GM18502 (cell line): ENCODE measurements at regions not wholly inside any gene's neighbourhood (a gene's known extent, or its start where the extent isn't known, plus 50 kb on each side); places are given as distances from the start of the nearest gene placed in this dataset.
A peak's percentile ranks its signal among the peaks of the same experiment; 100 is the strongest.

Source experiments
- ATAC-seq: cut with Tn5 transposase; IDR thresholded peaks from one replicate; pipeline ENCODE4 v1.9.1; 2021; ENCODE audit warnings: mild to moderate bottlenecking; ENCODE audit not compliant: unreplicated experiment, poor library complexity

DNA sequence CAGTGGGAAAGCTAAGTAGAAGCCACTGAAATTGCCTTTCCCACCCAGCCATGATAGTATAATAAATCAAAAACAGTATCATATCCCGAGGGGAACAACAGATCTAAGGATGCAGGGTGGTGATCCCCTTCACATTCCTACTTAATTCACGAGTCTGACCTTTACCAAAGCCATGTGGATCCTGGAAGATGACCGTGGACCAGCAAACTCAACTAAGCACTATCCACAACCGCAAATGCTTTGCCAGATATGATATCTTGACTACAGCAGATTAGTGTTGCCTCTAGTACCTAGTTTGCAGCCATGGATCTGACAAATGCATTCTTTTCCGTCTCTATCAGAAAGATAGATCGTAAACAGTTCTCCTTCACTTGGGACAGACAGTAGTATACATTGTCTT lies 67.3 kb upstream of the IL6 start:
- ATAC-seq, result no peak

DNA sequence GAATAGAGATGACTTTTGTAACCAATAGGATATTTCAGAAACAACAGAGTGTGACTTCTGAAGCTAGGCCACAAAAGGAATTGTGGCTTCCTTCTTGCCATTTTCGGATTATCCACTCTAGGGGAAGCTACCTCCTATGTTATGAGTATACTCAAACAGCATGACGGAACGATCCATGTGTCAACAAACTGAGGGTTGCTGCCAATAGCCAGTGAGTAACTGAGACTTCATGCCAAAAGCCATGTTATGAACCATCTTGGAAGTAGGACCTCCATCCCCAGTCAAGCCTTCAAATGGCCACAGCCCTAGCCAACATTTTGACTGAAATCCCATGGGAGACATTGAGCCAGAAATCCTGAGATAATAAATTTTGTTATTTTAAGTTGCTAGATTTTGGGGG lies 69.0 kb upstream of the IL6 start:
- no peak for ATAC-seq

DNA sequence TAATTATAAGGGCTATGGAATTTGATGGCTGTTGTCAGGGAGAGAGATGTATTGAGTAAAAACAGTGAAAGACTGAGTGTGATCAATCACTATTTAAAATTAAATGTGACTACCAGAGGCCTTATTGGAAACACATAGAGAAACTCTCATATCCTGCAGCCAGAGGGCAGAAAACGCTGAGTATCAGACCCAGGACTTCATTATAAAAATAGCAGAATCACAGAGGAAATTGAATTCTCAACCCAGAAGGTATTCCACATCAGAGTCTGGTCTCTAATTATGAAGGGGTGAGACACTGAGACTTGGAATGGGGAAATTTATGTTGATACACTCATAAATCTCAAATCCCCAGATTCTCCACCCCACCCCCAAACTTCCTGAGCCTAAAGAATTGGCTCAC lies 69.5 kb upstream of the IL6 start:
- ATAC-seq, result no peak

DNA sequence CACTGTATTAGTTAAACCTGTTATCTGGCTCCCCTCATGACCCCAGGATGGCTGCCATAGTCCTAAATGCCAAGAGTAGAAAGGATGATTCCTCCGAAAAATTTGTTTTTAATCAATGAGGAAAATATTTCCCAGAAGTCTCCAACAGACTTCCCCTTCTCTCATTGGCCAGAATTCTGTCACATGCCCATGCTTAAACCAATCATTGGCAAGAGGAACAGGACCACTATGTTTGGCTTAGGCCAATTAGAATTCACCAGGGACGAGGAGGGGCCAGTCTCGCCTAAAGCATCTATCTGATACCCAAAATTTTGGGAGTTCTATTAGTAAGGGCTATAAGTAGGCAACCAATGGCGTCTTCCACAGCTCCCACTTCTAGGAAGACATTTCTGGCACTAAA lies 71.2 kb upstream of the IL6 start:
- ATAC-seq, result no peak

DNA sequence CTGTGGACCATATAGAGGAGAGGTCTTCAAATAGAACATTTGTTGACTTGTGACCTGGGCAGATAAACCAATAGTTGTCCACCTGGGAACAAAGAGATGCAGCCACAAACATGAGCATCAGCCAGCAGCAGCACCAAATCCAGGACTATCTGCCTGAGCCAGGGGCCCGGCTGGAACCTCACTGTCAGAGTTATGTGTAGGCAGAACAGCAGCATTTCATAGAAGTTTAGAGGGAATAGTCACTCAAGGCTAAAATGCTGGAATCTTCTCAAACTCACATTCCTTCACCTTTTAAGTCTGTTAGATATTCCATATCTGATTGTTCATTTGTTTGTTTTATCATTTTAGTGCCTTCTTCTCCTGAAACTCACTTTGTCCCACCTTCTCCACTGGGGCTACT lies 72.2 kb upstream of the IL6 start:
- no peak for ATAC-seq

DNA sequence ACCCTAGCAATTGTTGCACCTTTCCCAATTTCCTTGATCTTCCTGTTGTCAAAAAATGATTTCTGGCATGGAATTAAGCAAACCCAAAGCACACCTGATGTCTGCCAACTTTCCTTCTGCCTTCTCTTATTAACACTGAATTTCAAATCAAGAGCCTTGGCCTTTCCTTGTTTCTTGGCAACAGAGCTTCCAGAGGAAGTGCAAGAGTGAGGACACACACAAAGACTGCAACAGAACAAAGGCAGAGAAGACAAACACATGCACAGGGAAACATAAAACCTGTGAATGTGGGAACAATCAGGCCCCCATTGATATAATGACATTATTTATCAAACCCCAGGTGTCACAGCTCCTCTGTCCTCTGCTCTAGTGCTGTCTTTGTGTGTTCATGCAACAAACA lies 73.0 kb upstream of the IL6 start:
- no peak for ATAC-seq

DNA sequence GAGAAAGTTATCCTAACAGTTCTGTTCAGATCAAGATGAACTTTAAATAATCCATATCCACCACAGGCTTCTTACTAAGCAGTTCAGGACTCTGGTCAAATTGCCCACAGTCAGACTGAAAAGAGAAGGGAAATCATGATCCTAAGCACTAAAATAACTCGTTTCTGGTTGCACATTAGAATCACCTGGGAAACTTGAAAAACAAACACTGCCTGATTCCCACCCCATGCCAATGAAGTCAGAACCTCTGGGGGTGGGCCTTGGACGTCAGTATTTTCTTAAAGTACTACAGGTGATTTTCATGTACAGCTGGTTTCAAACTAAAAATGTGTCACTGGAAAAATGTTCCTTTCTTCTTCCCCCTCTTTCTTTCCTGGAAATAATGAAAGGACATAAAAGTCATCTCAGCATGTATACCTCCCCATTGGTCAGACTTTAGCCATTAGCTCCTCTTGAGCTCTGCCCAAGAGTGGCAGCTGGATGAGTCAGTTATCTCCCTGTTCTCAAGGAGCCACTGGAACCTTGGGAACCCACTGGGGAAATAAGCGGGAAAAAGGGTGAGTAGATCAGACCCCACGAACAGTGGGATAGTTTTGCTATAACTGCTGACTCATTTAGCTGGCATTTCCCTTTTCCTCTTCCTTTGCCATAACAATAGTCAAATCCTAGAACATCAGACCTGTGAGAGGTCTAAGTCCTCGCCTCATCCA lies 75.3 kb upstream of the IL6 start:
- no peak for ATAC-seq

DNA sequence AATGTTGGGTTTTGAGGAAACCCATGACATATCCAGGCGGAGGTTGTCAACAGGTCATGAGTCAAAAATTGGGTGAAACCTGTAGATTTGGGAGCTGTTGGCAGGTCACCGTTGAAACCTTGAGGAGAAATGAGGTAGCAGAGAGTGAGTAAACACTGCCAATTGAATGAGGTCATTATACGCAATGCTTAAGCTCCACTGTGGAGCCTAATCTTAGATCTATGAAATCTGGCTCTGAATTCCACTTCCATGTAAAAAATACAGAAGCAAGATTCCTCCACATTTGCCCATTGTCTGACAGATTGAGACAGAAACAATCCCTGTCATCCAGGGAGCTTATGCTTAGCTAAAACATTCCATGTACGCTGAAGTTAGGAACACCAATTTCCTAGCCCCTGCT lies 76.0 kb upstream of the IL6 start:
- no peak for ATAC-seq

DNA sequence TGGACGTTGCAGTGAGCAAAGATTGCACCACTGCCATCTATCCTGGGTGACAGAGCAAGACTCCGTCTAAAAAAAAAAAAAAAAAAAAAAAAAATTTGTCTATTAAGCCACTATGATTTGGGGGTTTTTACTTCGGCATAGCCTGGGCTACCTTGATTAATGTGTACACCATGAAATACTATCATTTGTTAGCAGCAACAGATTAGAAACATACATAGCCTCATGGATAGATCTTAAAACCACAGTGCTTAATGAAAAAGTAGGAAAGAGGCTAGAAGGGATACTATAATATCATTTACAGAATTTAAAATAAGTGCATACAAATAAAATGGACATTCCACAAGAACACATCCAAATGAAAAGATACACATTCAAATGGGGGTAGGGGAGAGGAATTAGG lies 77.3 kb upstream of the IL6 start:
- no peak for ATAC-seq

DNA sequence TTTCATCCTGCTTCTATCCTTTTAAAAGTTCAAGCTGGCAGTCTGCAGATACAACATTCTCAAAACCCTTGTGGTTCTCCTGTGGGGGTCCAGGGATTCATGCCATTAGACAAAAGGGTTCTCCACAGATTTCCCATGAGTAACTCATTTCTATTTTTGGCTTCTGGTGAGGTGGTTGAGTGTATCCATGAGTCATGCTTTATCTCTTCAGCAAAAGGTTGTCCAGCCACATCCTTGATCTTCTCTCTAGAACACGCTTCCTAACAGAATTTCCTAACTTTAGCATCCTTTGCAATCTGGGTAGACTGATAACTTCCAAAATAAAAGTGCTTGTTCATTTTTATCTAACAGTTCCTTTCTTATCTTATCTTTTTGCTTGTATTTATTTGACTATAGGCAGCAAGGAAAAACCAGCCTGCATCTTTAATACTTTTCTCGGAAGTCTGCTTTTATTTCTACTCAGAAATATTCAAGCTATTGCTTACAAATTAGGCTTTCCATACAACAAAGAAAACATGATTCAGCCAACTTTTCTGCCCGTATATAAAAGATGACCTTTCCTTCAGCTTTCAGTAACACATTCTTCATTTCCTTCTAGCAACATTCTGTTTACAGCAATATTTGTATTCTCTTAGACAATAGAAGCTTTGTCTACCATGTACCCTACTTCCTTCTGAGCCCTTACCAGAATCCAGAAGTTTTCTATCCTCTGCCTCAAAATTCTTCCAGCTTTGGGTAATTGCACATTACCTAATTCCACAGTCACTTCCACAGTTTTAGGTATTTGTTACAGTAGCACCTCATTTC lies 79.3 kb upstream of the IL6 start:
- ATAC-seq, result no peak

DNA sequence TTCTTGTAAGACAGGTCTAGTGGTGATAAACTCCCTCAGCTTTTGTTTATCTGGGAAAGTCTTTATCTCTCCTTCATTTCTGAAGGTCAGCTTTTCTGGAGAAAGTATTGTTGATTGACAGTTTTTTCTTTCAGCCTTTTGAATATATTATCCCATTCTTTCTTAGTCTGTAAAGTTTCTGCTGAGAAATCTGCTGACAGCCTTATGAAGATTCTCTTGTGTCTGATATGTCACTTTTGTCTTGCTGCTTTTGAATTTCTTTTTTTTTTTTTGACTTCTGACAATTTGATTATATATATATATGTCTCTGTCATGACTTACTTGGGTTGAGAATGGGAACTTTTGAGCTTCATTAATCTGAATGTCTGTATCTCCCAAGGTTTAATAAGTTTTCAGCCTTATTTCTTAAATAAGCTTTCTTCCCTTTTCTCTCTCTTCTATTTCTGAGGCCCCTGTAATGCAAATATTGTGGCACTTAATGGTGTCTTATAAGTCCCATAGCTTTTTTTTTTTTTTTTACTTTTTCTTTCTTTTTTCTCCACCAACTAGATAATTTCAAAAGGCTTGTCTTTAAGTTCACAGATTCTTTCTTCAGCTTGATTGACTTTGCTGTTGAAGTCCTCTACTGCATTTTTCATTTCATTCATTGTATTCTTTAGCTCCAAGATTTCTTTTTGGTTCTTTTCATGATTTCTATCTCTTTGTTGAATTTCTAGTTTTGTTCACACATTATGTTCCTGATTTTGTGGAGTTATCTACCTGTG lies 81.4 kb upstream of the IL6 start:
- ATAC-seq, result no peak

DNA sequence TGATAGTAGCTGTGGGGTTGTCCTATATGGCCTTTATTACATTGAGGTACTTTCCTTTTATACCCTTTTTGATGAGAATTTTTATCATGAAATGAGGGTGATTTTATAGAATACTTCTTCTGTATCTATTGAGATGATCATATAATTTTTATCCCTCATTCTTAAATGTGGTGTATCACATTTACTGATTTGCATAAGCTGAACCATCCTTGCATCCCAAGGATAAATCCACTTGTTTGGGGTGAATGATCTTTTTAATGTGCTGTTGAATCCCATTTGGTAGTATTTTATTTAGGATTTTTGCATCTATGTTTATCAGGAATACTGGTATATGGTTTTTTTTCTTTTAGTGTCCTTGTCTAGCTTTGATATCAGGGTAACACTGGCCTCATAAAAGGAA lies 84.5 kb upstream of the IL6 start:
- ATAC-seq, result no peak

DNA sequence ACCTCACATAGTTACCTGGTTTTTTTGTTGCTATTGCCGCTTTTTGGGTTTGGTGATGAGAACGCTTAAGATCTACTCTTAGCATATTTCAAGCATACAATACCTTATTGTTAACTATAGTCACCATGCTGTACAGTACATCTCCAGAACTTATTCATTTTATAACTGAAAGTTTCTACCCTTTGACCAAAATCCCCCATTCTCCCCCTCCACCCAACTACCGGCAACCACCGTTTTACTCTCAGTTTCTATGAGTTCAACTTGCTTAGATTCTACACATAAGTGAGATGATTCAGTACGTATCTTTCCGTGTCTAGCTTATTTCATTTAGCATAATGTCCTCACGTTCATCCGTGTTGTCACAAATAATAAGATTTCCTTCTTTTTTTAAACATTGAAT lies 86.7 kb upstream of the IL6 start:
- peak; percentile 98 for ATAC-seq

DNA sequence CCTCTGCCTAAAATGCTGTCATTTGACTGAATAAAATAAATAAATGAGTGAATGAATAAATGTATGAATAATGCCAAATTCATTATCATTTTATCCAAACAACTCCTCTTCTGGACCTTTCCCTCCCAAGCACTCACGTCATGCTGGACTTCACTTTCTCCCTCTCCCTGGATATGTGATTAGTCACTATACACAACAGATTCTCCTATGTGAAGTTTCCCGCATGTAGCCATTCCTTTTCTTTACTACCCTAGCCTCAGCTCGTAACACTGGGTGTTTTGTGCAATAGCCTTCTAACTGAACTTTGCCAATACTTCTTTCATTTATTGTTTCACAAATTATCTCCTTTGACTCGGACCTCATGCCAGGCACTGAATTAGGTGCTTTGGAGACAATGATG lies 87.6 kb upstream of the IL6 start:
- ATAC-seq, result no peak

DNA sequence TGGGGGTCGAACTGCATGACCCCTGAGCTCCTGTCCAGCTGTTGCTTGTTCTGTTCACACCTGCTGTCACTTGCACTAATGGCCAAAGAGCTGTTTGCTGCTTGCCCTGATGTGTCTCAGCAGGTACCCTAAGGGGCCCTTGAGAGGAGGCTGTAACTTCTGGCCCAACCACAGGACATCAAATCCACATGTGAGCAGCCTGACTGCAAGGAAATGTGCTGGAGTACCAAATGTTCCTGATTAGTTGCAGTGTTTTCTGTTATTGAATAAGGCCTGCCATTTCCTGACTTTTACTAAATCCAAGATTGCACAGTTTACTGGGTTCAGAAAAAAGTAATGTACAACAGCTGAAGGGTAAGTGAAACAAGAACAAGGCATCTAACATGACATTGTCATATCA lies 91.7 kb upstream of the IL6 start:
- no peak for ATAC-seq

DNA sequence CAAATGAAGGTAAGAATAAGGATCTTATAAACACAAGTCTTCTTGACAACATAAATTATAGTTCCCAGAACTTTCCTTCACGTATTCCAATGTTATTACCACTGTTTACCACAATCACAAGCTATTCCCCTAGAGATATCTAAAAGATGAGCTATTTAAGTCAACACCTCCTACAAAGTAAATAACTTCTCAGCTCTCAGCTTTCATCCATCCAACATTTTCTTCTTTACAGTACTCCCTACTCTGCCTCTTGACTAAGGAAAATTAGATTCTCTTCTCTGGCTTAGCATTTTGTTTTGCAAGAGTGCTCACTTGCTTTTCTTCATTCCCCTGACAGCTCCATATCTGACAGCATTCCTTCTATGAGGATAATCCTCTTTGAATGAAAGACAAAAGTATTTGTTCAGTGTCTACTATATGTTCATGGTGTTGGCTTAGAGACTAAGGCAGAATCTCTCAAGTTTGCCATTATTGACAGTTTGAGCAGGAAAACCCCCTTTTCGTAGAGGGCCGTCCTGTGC lies 93.0 kb upstream of the IL6 start:
- no peak for ATAC-seq

DNA sequence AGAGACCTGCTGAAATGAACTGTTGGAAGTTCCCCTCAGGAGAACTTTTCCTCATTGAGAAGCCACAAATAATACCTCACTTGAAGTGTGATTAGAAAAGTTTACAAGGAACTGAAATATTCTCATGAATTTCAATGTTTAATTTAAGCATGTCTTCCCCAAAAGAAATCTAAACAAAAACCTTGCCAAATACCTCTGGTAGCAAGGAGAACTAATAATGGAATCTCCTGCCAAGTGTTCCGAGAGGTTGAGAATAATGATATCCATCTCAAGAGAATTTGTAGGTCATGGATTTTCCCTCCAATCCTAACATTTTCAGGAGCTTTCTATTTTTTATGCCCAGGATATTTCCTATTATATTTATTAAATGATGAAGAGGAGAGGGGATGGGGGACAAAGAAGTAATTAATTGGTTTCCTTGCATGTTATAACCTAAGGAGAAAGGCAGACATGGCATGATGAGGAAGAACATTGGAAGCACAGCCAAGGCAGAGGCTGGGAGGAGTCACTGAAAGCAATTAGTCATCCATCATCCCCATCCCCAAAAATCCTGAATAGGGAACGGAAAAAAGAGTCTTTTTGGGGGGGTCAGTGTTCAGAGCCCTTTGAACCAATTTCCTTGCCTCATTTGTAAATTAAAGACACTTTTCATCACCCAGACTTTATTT lies 93.6 kb upstream of the IL6 start:
- no peak for ATAC-seq

DNA sequence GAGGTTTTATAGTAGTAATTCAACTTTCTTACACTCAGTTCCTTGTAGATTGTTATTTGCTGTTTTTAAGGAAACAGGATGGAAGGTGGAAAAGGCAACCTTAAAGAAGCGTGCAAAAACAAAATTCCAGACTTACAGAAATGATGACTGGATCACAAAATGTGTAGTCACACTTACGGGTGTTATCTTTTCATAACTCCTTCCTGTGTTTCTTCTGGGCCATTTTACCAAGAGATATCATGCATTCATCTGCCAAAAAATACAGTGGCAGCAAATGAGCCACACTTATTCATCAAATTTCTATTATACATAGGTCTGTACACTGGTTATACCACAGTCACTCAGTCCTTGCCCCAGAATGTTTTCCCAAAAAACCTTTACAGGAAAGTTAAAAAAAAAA lies 94.3 kb upstream of the IL6 start:
- no peak for ATAC-seq

DNA sequence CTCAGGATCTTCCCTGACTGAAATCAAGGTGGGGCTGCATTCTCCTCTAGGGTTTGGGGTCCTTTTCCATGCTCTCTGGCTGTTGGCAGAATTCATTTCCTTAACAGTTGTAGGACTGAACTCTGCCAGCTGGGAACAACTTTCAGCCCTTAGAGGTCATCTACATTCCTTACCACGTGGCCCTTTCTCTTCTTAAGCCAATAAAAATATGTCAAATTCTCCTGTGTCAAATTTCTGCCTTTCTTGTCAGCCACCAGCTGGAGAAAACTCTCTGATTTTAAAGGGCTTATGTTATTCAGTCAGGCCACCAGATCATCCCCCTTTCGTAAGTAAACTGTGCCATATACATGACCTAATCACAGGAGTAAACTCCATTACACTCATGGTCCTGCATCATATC lies 95.3 kb upstream of the IL6 start:
- no peak for ATAC-seq

DNA sequence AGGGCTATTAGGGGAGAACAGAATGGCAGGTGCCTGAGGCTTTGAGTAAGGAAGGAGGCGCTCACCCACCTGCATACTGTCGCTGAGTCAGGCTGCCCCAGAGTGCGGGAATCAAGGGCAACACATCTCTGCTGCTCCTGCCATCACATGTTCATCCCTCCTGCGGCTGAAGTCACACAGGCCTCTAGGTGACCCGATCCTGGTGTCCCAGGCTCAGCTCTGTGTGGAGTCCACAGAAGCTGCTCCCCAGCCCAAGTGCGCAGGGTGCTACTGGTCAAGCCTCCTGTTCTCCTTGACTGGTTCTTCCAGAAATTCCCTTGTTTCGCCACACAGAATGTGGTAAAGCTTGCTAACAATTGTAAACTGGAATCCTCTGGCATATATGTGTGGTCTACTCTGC lies 96.9 kb upstream of the IL6 start:
- no peak for ATAC-seq

DNA sequence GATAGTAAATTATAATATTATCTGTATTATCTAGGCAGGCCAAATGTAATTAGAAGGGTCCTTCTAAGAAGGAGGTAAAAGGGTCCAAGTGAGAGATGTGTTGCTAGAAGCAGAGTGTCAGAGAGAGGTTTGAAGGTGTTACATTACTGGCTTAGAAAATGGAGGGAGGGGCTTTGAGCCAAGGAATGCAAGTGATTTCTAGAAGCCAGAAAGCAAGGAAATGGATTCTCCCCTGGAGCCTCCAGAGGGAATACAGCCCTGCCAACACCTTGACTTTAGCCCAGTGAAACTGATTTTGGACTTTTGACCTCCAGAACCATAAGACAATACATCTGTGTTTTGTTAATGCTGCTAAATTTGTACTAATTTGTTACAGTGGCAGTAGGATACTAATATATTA lies 97.9 kb upstream of the IL6 start:
- no peak for ATAC-seq
